GM23338 (cell line): ENCODE measurements at regions not wholly inside any gene's neighbourhood (a gene's known extent, or its start where the extent isn't known, plus 50 kb on each side); places are given as distances from the start of the nearest gene placed in this dataset.

Source experiments
- CREB1 ChIP-seq: fragments of 250-450 bp; sonication (Bioruptor Pico); IDR thresholded peaks from 2 replicates; pipeline ENCODE4 v1.5.0; 2020; ENCODE audit warnings: low read depth, mild to moderate bottlenecking, moderate library complexity
- POLR2AphosphoS5 ChIP-seq: IDR thresholded peaks from 2 replicates; pipeline ENCODE4 v1.6.1; 2016; ENCODE audit warnings: antibody characterized with exemption, low read depth
- TF ChIP-seq, protein P1 (sequence below), 2 experiments: fragments of 200-600 bp in 1 of 2; sonication (generic) in 1 of 2; conservative IDR thresholded peaks; 2 replicates each; pipeline versions ENCODE4 v1.5.1 to v1.6.1; 2016 to 2017; ENCODE audit warnings: antibody characterized with exemption in 2 of 2, low read depth in 2 of 2, mild to moderate bottlenecking in 2 of 2, moderate library complexity in 1 of 2

- TF ChIP-seq POLR2AphosphoS5 (no peak), CREB1 (CRISPR knock-in tag) (no peak)
- TF ChIP-seq, protein P1, sequence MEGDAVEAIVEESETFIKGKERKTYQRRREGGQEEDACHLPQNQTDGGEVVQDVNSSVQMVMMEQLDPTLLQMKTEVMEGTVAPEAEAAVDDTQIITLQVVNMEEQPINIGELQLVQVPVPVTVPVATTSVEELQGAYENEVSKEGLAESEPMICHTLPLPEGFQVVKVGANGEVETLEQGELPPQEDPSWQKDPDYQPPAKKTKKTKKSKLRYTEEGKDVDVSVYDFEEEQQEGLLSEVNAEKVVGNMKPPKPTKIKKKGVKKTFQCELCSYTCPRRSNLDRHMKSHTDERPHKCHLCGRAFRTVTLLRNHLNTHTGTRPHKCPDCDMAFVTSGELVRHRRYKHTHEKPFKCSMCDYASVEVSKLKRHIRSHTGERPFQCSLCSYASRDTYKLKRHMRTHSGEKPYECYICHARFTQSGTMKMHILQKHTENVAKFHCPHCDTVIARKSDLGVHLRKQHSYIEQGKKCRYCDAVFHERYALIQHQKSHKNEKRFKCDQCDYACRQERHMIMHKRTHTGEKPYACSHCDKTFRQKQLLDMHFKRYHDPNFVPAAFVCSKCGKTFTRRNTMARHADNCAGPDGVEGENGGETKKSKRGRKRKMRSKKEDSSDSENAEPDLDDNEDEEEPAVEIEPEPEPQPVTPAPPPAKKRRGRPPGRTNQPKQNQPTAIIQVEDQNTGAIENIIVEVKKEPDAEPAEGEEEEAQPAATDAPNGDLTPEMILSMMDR (conservative IDR thresholded peaks at IDR 0.05; ENCODE audit: low read depth in 2 of 2), result no peak
These were observed 119.6 kb downstream of the MTX2 start for GRCh38 chr2:176388861-176389260.
